Nephron progenitor cell (in vitro differentiated cells): ENCODE measurements at regions not wholly inside any gene's neighbourhood (a gene's known extent, or its start where the extent isn't known, plus 50 kb on each side); places are given as distances from the start of the nearest gene placed in this dataset.
"Not testable (repeated sequence)": the region's sequence is repeated elsewhere in the genome, so short reads cannot be mapped to it uniquely, and the experiment has no call there.

ENCODE experiments used
- DNase-seq: peaks from one replicate; pipeline ENCODE4 v3.0.0; 2021
- H3K27ac Mint-ChIP-seq: 2 replicates; pipeline ENCODE4 v1.8.0; 2021; ENCODE audit warnings: mild to moderate bottlenecking, moderate library complexity, mixed read lengths
- H3K27me3 Mint-ChIP-seq: 2 replicates; pipeline ENCODE4 v1.8.0; 2021; ENCODE audit warnings: mild to moderate bottlenecking, low read depth, mixed read lengths; ENCODE audit not compliant: poor library complexity
- H3K36me3 Mint-ChIP-seq: 2 replicates; pipeline ENCODE4 v1.8.0; 2021; ENCODE audit warnings: low read depth, mixed read lengths
- H3K4me1 Mint-ChIP-seq: 2 replicates; pipeline ENCODE4 v1.8.0; 2021; ENCODE audit warnings: mixed read lengths
- H3K4me3 Mint-ChIP-seq: 2 replicates; pipeline ENCODE4 v1.8.0; 2021; ENCODE audit warnings: mild to moderate bottlenecking, moderate library complexity, mixed read lengths
- H3K9me3 Mint-ChIP-seq: 2 replicates; pipeline ENCODE4 v1.8.0; 2021; ENCODE audit warnings: mild to moderate bottlenecking, moderate library complexity, mixed read lengths
- TF ChIP-seq, protein P1 (sequence below): fragments of 200-600 bp; sonication (generic); IDR thresholded peaks from 2 replicates; pipeline ENCODE4 v1.5.0; 2021; ENCODE audit warnings: antibody characterized with exemption

DNA sequence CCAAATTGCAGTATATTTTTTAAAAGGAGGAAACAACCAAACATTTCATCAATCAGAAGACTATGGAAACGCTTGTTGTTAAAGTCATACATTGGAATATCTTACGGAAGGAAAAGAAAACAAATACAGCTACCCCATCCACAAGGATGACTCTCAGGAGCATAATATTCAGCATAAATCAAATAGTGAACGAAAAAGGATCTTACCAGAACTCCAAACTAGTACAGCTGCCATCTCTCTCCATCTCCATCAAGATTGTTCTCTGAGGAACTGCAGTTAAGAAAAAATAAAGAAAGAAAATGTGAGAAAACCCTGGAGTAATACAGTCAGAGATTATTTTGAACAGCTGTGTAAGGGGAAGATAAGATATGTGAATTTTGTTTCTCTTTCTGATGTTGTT is 299.8 kb upstream of the CNTN5 start:
- Mint-ChIP-seq H3K27me3 (peaks cover 5% of the 10 kb centered on the region), H3K4me1 (peaks cover 9% of the 10 kb centered on the region), H3K9me3 (peaks cover 9% of the 10 kb centered on the region), H3K36me3 (no peaks in the 10 kb centered on the region), H3K4me3 (no peak overlapping the region), H3K27ac (peak overlapping the region; percentile 27)
- DNase-seq: no peak
- TF ChIP-seq, protein P1, sequence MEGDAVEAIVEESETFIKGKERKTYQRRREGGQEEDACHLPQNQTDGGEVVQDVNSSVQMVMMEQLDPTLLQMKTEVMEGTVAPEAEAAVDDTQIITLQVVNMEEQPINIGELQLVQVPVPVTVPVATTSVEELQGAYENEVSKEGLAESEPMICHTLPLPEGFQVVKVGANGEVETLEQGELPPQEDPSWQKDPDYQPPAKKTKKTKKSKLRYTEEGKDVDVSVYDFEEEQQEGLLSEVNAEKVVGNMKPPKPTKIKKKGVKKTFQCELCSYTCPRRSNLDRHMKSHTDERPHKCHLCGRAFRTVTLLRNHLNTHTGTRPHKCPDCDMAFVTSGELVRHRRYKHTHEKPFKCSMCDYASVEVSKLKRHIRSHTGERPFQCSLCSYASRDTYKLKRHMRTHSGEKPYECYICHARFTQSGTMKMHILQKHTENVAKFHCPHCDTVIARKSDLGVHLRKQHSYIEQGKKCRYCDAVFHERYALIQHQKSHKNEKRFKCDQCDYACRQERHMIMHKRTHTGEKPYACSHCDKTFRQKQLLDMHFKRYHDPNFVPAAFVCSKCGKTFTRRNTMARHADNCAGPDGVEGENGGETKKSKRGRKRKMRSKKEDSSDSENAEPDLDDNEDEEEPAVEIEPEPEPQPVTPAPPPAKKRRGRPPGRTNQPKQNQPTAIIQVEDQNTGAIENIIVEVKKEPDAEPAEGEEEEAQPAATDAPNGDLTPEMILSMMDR: no peak

DNA sequence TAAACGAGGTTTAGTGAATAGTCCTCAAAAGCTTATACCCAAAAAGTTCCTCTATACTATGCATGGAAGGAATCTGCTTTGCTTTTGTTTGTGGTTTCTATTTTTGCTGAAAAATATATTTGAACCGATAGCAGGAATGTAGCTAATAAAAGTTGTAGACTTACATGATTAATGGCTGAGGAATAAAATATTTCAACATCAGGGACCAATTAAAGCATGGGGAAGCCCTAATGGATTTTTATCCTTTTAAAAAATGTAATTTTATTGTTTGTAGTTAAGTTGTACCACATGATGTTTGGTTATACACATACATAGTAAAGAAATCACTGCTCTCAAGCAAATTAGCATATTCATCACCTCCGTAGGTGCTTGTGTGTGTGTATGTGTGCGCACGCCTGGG is 295.3 kb upstream of the CNTN5 start:
- no peaks in the 10 kb centered on the region for H3K36me3 Mint-ChIP-seq
- peaks cover 9% of the 10 kb centered on the region for H3K4me1 Mint-ChIP-seq
- no peak overlapping the region for H3K27ac Mint-ChIP-seq
- DNase-seq: no peak
- TF ChIP-seq, protein P1: no peak
- no peak overlapping the region for H3K4me3 Mint-ChIP-seq
- H3K27me3 Mint-ChIP-seq: peaks cover 5% of the 10 kb centered on the region
- H3K9me3 Mint-ChIP-seq: peaks cover 18% of the 10 kb centered on the region

DNA sequence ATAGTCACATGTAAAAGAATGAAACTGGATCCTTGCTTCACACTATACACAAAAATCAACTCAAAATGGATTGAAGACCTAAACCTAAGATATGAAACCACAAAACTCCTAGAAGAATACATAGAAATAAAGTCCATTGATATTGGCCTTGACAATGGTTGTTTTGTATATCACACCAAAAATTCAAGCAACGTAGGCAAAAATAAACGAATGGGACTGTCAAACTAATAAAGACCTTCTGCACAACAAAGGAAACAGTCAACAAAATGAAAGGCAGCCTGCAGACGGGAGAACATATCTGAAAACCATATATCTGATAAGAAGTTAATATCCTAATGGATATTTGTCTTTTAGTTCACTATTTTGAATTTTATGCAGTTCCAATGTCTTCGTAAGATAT is 292.3 kb upstream of the CNTN5 start:
- no peaks in the 10 kb centered on the region for H3K27me3 Mint-ChIP-seq
- no peaks in the 10 kb centered on the region for H3K36me3 Mint-ChIP-seq
- H3K4me1 Mint-ChIP-seq: peaks cover 4% of the 10 kb centered on the region
- TF ChIP-seq, protein P1: no peak
- peaks cover 18% of the 10 kb centered on the region for H3K9me3 Mint-ChIP-seq
- H3K27ac Mint-ChIP-seq: no peak overlapping the region
- DNase-seq: no peak
- H3K4me3 Mint-ChIP-seq: no peak overlapping the region

DNA sequence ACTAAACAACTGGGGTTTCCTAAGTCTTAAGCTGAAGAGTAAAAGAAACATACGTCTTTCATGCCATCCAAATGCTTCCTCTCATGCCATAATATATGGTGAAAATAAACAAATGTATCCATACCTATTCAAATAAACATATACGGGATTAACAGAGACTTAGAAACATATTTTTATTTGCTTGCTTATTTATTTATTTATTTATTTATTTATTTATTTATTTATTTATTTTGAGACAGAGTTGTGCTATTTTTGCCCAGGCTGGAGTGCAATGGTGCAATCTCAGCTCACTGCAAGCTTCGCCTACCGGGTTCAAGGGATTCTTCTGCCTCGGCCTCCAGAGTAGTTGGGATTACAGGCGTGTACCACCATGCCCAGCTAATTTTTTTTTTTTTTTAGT is 291.6 kb upstream of the CNTN5 start:
- Mint-ChIP-seq H3K4me3 (no peak overlapping the region), H3K9me3 (peaks cover 21% of the 10 kb centered on the region), H3K4me1 (peaks cover 9% of the 10 kb centered on the region), H3K27me3 (no peaks in the 10 kb centered on the region), H3K36me3 (no peaks in the 10 kb centered on the region), H3K27ac (no peak overlapping the region)
- TF ChIP-seq, protein P1: no peak
- DNase-seq: no peak

DNA sequence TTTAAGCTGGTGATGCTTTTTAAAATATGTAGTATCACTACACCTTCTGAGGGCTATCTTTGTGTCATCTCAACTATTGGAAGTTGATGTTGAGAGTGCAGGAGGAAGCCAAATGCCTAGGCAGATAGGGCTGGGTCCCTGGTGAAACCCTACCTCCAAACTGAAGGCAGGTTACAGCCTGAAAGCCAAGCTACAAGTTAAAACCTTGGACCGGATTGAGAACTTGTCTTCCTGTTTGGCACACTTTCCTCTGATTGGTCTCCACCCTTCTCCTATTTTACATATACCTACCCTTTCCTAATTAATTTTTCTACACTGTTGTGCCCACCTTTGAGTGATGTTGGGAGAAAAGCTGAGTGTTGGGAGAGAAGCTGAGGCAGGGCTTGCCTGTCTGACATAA is 287.8 kb upstream of the CNTN5 start:
- Mint-ChIP-seq H3K27ac (no peak overlapping the region), H3K36me3 (no peaks in the 10 kb centered on the region), H3K27me3 (no peaks in the 10 kb centered on the region), H3K4me1 (peaks cover 16% of the 10 kb centered on the region), H3K4me3 (no peak overlapping the region), H3K9me3 (peaks cover 10% of the 10 kb centered on the region)
- TF ChIP-seq, protein P1: no peak
- no peak for DNase-seq

DNA sequence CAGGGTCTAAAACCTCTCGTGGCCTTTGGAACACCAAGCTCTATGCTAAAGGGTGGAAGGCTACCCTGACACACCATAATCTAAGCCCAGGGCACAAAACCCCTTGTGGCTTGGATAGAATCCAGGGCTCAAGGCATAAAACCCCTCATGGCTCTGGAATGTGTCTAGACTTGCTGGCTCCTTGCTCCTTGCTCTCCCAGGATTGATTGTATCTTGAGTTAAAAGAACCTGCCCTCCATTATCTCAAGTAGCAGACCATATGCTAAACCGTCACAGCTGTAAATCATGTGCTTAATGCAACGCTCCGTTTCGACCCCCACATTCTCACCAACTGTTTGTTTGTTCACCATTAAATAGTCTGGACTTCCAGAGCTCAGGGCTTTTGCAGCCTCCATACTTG is 287.4 kb upstream of the CNTN5 start:
- not testable (repeated sequence) for H3K4me3 Mint-ChIP-seq, DNase-seq, H3K9me3 Mint-ChIP-seq, H3K27me3 Mint-ChIP-seq, H3K36me3 Mint-ChIP-seq
- peaks cover 16% of the 10 kb centered on the region for H3K4me1 Mint-ChIP-seq
- H3K27ac Mint-ChIP-seq: peak overlapping the region; percentile 73
